ENCODE measurements at regions not wholly inside any gene's neighbourhood (a gene's known extent, or its start where the extent isn't known, plus 50 kb on each side); places are given as distances from the start of the nearest gene placed in this dataset.

DNA sequence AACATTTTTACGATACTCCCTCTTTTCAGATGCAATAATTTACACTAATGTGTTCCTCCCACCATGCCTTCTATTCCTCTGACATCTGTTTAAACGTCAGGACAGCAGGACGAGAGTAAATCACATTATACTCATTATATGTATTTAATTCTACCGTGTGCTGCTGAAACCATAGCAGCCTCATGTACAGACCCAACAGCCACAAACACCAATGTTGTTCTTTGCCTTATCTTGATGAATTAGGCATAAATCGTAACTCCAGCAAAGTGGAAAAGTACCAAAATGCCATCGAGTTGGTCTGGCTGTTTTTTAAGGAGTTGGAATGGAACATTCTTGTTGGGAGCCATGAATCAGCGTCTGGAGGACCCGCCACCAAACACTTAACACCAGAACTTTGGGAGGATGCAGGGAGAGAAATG, 82.9 kb upstream of the FOXF1 start:
- ChIA-PET CTCF (no interaction called here), POLR2A (no interaction called here), RAD21 (ENCODE audit: low non-redundant PET in 1 of 2, low total read pairs in 2 of 2, uncharacterized antibody in 2 of 2, unreplicated experiment in 2 of 2) (no interaction called here)
- intact Hi-C loops (cut with micrococcal nuclease) = no loop called here
- Histone ChIP-seq H3K9ac (ENCODE audit: low read length) (no peak overlapping the region), H3K36me3 (ENCODE audit: control insufficient read depth in 1 of 2, insufficient read depth in 2 of 2, low read length in 2 of 2) (no peaks in the 10 kb centered on the region), H3K79me2 (ENCODE audit: insufficient read depth, low read length) (no peaks in the 10 kb centered on the region), H2AFZ (ENCODE audit: low read depth, low read length, poor library complexity, severe bottlenecking) (no peak overlapping the region), H3K4me1 (ENCODE audit: control insufficient read depth in 1 of 2, insufficient read depth in 2 of 2, low read length in 2 of 2) (peaks cover 11 to 18% of the 10 kb centered on the region in 2 experiments), H3K9me3 (ENCODE audit: control insufficient read depth in 1 of 2, insufficient read depth in 1 of 2, low read depth in 1 of 2, low read length in 2 of 2) (no peaks in the 10 kb centered on the region), H3K4me2 (ENCODE audit: low read length) (no peak overlapping the region), H3K27ac (ENCODE audit: low read depth, low read length) (no peak overlapping the region), H3K9me2 (ENCODE audit: insufficient read depth) (no peaks in the 10 kb centered on the region), H3K4me3 (replicated peaks in 1 of 2; ENCODE audit: low read depth in 1 of 2, low read length in 2 of 2) (no peak overlapping the region), H4K20me1 (ENCODE audit: insufficient read depth) (no peaks in the 10 kb centered on the region), H3K27me3 (ENCODE audit: insufficient read depth, low read length) (no peaks in the 10 kb centered on the region)
- BruUV-seq (replicated peaks) = no TSS peak
- TF ChIP-seq EZH2 (IDR thresholded peaks at IDR 0.05) (no peak), FOSL1 (IDR thresholded peaks at IDR 0.05; ENCODE audit: low read depth) (no peak), ZNF274 (IDR thresholded peaks at IDR 0.05; ENCODE audit: low read depth, low read length) (no peak), POLR2AphosphoS5 (IDR thresholded peaks at IDR 0.05; ENCODE audit: low read depth, low read length) (no peak), EZH2phosphoT487 (IDR thresholded peaks at IDR 0.05; ENCODE audit: borderline replicate concordance) (no peak), ELF1 (IDR thresholded peaks at IDR 0.05; ENCODE audit: borderline replicate concordance, low read depth) (no peak), YY1 (IDR thresholded peaks at IDR 0.05; ENCODE audit: extremely low read depth, insufficient replicate concordance, low read depth, low read length) (no peak), ZFX (IDR thresholded peaks at IDR 0.05) (no peak), CBX3 (IDR thresholded peaks at IDR 0.05; ENCODE audit: low read depth) (no peak)
- TF ChIP-seq, protein P1, sequence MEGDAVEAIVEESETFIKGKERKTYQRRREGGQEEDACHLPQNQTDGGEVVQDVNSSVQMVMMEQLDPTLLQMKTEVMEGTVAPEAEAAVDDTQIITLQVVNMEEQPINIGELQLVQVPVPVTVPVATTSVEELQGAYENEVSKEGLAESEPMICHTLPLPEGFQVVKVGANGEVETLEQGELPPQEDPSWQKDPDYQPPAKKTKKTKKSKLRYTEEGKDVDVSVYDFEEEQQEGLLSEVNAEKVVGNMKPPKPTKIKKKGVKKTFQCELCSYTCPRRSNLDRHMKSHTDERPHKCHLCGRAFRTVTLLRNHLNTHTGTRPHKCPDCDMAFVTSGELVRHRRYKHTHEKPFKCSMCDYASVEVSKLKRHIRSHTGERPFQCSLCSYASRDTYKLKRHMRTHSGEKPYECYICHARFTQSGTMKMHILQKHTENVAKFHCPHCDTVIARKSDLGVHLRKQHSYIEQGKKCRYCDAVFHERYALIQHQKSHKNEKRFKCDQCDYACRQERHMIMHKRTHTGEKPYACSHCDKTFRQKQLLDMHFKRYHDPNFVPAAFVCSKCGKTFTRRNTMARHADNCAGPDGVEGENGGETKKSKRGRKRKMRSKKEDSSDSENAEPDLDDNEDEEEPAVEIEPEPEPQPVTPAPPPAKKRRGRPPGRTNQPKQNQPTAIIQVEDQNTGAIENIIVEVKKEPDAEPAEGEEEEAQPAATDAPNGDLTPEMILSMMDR (IDR thresholded peaks at IDR 0.05 in 2 of 3, conservative IDR thresholded peaks at IDR 0.05 in 1 of 3; ENCODE audit: borderline replicate concordance in 1 of 3, insufficient read depth in 1 of 3, low read depth in 2 of 3, low read length in 2 of 3) = no peak
- TF ChIP-seq, protein P2, sequence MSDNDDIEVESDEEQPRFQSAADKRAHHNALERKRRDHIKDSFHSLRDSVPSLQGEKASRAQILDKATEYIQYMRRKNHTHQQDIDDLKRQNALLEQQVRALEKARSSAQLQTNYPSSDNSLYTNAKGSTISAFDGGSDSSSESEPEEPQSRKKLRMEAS (IDR thresholded peaks at IDR 0.05) = no peak
- TF ChIP-seq, protein P3, sequence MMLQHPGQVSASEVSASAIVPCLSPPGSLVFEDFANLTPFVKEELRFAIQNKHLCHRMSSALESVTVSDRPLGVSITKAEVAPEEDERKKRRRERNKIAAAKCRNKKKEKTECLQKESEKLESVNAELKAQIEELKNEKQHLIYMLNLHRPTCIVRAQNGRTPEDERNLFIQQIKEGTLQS (IDR thresholded peaks at IDR 0.05) = no peak
- DNase-seq (ENCODE audit: low read depth, low spot score) (no peak), ATAC-seq (no peak)
